ENCODE measurements at regions not wholly inside any gene's neighbourhood (a gene's known extent, or its start where the extent isn't known, plus 50 kb on each side); places are given as distances from the start of the nearest gene placed in this dataset.

- intact Hi-C loops (cut with DNase I) = no loop called here
- peak in 1 of 10 donors; percentile 66 for DNase-seq
These were observed 310.6 kb upstream of the SHH start for GRCh38 chr7:156122752-156123354.

- peak in 1 of 10 donors; percentile 71 for DNase-seq
- intact Hi-C loops (cut with DNase I) = no loop called here
These were observed 309.7 kb upstream of the SHH start for GRCh38 chr7:156121956-156122355.

DNA sequence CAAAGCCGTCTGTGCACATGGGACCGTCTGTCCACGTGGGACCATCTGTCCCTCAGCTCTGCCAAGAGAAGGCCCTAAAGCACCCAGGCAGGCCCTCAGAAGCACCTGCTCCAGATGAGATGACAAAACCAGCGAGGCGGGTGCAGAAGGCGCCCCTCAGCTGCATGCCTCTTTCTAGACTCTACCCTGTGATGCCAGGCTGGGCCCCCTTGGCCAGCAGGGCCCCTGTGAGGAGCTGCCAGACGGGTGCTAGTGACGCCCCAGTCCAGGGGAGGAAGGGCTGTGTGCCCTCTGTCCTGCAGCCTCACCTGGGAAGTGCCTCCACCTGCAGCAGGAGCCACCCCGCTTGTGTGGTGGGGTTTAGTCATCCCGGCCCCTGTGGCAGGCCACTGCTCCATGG lies 309.2 kb upstream of the SHH start:
- peak in 1 of 10 donors; percentile 68 for DNase-seq
- intact Hi-C loops (cut with DNase I) = no loop called here

DNA sequence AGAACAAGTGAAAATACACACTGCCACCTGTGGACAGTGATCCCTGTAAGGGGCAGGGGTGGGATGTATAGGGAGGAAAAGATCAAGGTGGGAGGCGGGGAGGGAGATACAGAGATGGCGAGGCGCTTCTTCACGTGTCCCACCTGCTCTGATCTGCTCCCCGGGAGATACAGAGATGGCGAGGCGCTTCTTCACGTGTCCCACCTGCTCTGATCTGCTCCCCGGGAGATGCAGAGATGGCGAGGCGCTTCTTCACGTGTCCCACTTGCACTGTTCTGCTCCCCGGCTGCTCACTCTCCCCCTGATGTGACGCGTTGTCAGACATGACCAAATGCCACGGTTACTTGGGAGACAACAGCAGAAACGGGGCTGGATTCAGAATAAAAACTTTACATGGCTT lies 308.3 kb upstream of the SHH start:
- intact Hi-C loops (cut with DNase I) = no loop called here
- DNase-seq = no peak

- intact Hi-C loops (cut with DNase I) = no loop called here
- no peak for DNase-seq
These were observed 307.5 kb upstream of the SHH start for GRCh38 chr7:156119771-156120170.

- DNase-seq = no peak
- intact Hi-C loops (cut with DNase I) = no loop called here
These were observed 306.0 kb upstream of the SHH start for GRCh38 chr7:156118248-156118645.

- intact Hi-C loops (cut with DNase I) = no loop called here
- DNase-seq = no peak
These were observed 305.4 kb upstream of the SHH start for GRCh38 chr7:156117542-156118247.

GRCh38 chr7:156116514-156117215 lies 304.4 kb upstream of the SHH start:
- intact Hi-C loops (cut with DNase I) = no loop called here
- DNase-seq = no peak

DNA sequence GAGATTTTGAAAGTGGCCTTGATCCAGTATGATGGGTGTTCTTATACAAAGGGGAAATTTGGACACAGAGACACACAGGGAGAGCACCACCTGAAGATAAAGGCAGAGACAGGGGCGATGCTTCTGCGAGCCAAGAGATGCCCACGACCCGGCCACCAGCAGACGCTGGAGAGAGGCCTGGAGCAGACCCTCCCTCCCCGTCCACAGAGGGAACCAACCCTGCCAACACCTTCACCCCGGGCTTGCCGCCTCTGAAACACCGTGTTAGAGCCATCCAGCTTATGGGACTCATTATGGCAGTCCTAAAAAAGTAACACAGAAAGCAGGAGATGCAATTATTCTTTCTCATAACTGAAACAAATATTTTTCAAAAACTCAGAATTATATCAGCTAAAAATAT lies 303.3 kb upstream of the SHH start:
- DNase-seq = no peak
- intact Hi-C loops (cut with DNase I) = no loop called here

- no peak for DNase-seq
- intact Hi-C loops (cut with DNase I) = no loop called here
These were observed 301.5 kb upstream of the SHH start for GRCh38 chr7:156113731-156114130.

- DNase-seq = no peak
- intact Hi-C loops (cut with DNase I) = no loop called here
These were observed 297.7 kb upstream of the SHH start for GRCh38 chr7:156109988-156110387.

GRCh38 chr7:156109076-156109475 lies 296.8 kb upstream of the SHH start:
- intact Hi-C loops (cut with DNase I) = no loop called here
- DNase-seq = no peak

GRCh38 chr7:156107957-156108356 lies 295.7 kb upstream of the SHH start:
- intact Hi-C loops (cut with DNase I) = no loop called here

GRCh38 chr7:156106107-156106426 lies 293.8 kb upstream of the SHH start:
- intact Hi-C loops (cut with DNase I) = no loop called here
- DNase-seq = no peak

More at GRCh38 chr7:156107957-156108356, 295.7 kb upstream of the SHH start:
- DNase-seq = no peak

- DNase-seq = no peak
- intact Hi-C loops (cut with DNase I) = no loop called here
These were observed 293.3 kb upstream of the SHH start for GRCh38 chr7:156105337-156106106.

DNA sequence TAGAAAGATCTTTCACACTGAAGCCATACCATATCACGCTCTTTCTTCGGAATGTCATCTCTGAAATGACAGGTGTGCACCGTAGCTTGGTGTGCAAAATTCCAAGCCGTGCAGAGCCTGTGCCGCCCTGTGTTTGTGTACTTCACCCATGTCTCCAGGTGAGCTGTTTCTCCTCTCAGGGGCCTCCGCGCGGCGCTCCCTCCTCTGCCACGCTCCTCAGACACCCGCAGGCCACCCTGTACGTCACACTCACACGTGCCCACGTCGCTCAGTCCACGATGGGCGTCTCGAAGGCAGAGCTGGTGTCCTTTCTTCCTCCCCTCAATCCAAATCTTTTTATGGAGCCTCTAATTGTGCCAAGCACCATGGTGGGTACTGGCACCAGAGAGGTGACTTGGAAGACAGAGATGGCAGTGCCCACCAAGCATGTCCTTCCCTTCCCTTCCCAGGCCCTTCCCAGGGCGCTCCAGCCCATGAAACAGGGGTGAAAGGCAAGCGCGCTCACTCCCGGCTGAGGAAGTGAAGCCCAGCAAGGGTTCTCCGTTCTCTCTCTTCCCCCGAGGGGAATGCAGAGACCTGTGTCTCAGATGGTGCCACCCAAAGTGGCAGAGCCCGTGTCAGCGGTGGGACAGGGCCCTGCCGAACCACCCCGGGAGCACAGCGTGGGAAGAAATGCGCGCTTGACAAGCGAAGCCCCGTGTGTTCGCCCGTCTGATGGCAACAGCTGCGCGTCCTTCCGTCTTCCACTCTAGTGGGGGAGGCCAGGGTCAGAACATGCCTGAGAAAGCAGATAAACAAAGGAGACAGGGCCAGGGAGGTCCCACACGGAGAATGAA lies 292.5 kb upstream of the SHH start:
- intact Hi-C loops (cut with DNase I) = no loop called here
- no peak for DNase-seq

DNA sequence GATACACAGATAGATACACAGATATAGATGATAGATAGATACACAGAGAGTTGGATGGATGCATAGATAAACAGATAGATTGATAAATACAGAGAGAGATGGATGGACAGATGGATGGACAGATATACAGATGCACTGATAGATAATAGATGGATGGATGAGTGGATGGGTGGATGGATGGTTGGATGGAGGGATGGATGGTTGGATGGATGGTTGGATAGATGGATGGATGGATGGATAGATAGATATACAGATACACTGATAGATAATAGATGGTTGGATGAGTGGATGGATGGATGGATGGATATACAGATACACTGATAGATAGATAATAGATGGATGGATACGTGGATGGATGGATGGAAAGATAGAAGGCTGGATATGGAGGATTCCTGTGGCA lies 290.0 kb upstream of the SHH start:
- DNase-seq = no peak
- intact Hi-C loops (cut with DNase I) = no loop called here

DNA sequence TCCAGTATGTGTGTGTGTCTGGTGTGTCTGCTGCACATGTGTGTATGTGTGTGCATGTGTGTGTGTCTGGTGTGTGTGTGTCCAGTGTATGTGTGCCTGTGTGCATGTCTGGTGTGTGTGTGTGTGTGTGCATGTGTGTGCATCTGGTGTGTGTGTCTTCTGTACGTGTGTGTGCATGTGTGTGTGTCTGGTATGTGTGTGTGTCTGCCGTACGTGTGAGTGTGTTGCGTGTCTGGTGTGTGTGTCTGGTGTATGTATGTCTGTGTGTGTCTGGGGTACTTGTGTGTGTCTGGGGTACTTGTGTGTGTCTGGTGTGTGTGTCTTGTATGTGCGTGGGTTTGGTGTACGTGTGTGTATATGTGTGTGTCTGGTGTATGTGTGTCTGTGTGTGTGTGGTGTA lies 289.1 kb upstream of the SHH start:
- DNase-seq = no peak
- intact Hi-C loops (cut with DNase I) = no loop called here

DNA sequence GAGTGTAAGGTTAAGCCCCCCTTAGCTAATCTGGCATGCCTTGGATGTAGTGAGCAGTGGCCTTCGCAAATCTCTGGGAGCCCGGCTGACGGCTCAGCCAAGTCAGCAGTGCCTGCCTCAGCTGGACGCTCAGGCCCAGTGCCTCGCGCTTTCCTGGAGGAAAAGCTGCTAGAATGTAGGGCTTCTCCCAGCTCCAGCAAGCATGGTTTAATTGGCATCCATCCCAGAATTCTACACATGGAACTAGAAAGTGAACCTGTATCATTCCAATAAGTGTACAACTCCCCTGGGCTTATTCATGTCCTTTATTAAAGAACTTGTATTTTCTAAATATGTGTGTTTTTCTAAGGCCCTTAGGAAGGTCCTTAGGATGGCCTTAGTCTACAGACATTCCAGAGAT lies 287.8 kb upstream of the SHH start:
- intact Hi-C loops (cut with DNase I) = no loop called here
- DNase-seq = no peak

- DNase-seq = peak in 1 of 10 donors; percentile 17
- intact Hi-C loops (cut with DNase I) = no loop called here
These were observed 286.8 kb upstream of the SHH start for GRCh38 chr7:156099085-156099484.

Measured in posterior cingulate gyrus (tissue), 11 donors.